ENCODE measurements at regions not wholly inside any gene's neighbourhood (a gene's known extent, or its start where the extent isn't known, plus 50 kb on each side); places are given as distances from the start of the nearest gene placed in this dataset.

- TF ChIP-seq CEBPB (IDR thresholded peaks at IDR 0.05) = no peak
- no peak for TF ChIP-seq TCF12 (IDR thresholded peaks at IDR 0.05; ENCODE audit: low read depth)
- no peak for TF ChIP-seq EGR1 (IDR thresholded peaks at IDR 0.05)
- TF ChIP-seq USF1 (IDR thresholded peaks at IDR 0.05) = no peak
- TF ChIP-seq TEAD4 (IDR thresholded peaks at IDR 0.05) = no peak
- no peak for TF ChIP-seq YY1 (IDR thresholded peaks at IDR 0.05; ENCODE audit: low read depth)
- no peak for TF ChIP-seq EP300 (IDR thresholded peaks at IDR 0.05; ENCODE audit: borderline replicate concordance)
- no peak for TF ChIP-seq NFIC (IDR thresholded peaks at IDR 0.05)
- TF ChIP-seq TAF1 (IDR thresholded peaks at IDR 0.05; ENCODE audit: low read depth) = no peak
- TF ChIP-seq REST (IDR thresholded peaks at IDR 0.05; ENCODE audit: low read depth) = no peak
- no peak for TF ChIP-seq RAD21 (IDR thresholded peaks at IDR 0.05; ENCODE audit: low read depth)
Measured at GRCh38 chr20:40938020-40938419, 90.6 kb upstream of the TOP1 start.

GRCh38 chr20:40939667-40940066, 89.0 kb upstream of the TOP1 start:
- no peak for TF ChIP-seq EGR1 (IDR thresholded peaks at IDR 0.05)
- no peak for TF ChIP-seq YY1 (IDR thresholded peaks at IDR 0.05; ENCODE audit: low read depth)
- no peak for TF ChIP-seq RAD21 (IDR thresholded peaks at IDR 0.05; ENCODE audit: low read depth)
- no peak for TF ChIP-seq TAF1 (IDR thresholded peaks at IDR 0.05; ENCODE audit: low read depth)
- no peak for TF ChIP-seq EP300 (IDR thresholded peaks at IDR 0.05; ENCODE audit: borderline replicate concordance)
- TF ChIP-seq TEAD4 (IDR thresholded peaks at IDR 0.05) = no peak
- TF ChIP-seq NFIC (IDR thresholded peaks at IDR 0.05) = no peak

GRCh38 chr20:40941133-40941610, 87.5 kb upstream of the TOP1 start:
- TF ChIP-seq EP300 (IDR thresholded peaks at IDR 0.05; ENCODE audit: borderline replicate concordance) = no peak
- TF ChIP-seq TCF12 (IDR thresholded peaks at IDR 0.05; ENCODE audit: low read depth) = no peak
- TF ChIP-seq MAX (IDR thresholded peaks at IDR 0.05) = no peak
- no peak for TF ChIP-seq CREB1 (IDR thresholded peaks at IDR 0.05; ENCODE audit: low read depth)

- TF ChIP-seq NFIC (IDR thresholded peaks at IDR 0.05) = no peak
- no peak for TF ChIP-seq MAX (IDR thresholded peaks at IDR 0.05)
- TF ChIP-seq EP300 (IDR thresholded peaks at IDR 0.05; ENCODE audit: borderline replicate concordance) = no peak
- no peak for TF ChIP-seq ZBTB7A (IDR thresholded peaks at IDR 0.05; ENCODE audit: low read depth)
- TF ChIP-seq EGR1 (IDR thresholded peaks at IDR 0.05) = no peak
- TF ChIP-seq RAD21 (IDR thresholded peaks at IDR 0.05; ENCODE audit: low read depth) = no peak
Measured at GRCh38 chr20:40942006-40942405, 86.6 kb upstream of the TOP1 start.

- TF ChIP-seq TAF1 (IDR thresholded peaks at IDR 0.05; ENCODE audit: low read depth) (no peak), CREB1 (IDR thresholded peaks at IDR 0.05; ENCODE audit: low read depth) (no peak), EP300 (IDR thresholded peaks at IDR 0.05; ENCODE audit: borderline replicate concordance) (no peak), MAX (IDR thresholded peaks at IDR 0.05) (no peak), USF1 (IDR thresholded peaks at IDR 0.05) (no peak), RAD21 (IDR thresholded peaks at IDR 0.05; ENCODE audit: low read depth) (no peak), CEBPB (IDR thresholded peaks at IDR 0.05) (no peak), REST (IDR thresholded peaks at IDR 0.05; ENCODE audit: low read depth) (no peak), NFIC (IDR thresholded peaks at IDR 0.05) (no peak), TCF12 (IDR thresholded peaks at IDR 0.05; ENCODE audit: low read depth) (no peak), ZBTB7A (IDR thresholded peaks at IDR 0.05; ENCODE audit: low read depth) (no peak), TEAD4 (IDR thresholded peaks at IDR 0.05) (no peak), YY1 (IDR thresholded peaks at IDR 0.05; ENCODE audit: low read depth) (no peak), EGR1 (IDR thresholded peaks at IDR 0.05) (no peak)
Measured at GRCh38 chr20:40942775-40943174, 85.8 kb upstream of the TOP1 start.

GRCh38 chr20:40943591-40943990, 85.0 kb upstream of the TOP1 start:
- TF ChIP-seq CREB1 (IDR thresholded peaks at IDR 0.05; ENCODE audit: low read depth) = no peak
- no peak for TF ChIP-seq EP300 (IDR thresholded peaks at IDR 0.05; ENCODE audit: borderline replicate concordance)
- no peak for TF ChIP-seq ZBTB7A (IDR thresholded peaks at IDR 0.05; ENCODE audit: low read depth)
- TF ChIP-seq TAF1 (IDR thresholded peaks at IDR 0.05; ENCODE audit: low read depth) = no peak
- no peak for TF ChIP-seq NFIC (IDR thresholded peaks at IDR 0.05)
- TF ChIP-seq REST (IDR thresholded peaks at IDR 0.05; ENCODE audit: low read depth) = no peak

All from Ishikawa (cell line).